ENCODE measurements at regions not wholly inside any gene's neighbourhood (a gene's known extent, or its start where the extent isn't known, plus 50 kb on each side); places are given as distances from the start of the nearest gene placed in this dataset.
"Not testable (repeated sequence)": the region's sequence is repeated elsewhere in the genome, so short reads cannot be mapped to it uniquely, and the experiment has no call there.

DNA sequence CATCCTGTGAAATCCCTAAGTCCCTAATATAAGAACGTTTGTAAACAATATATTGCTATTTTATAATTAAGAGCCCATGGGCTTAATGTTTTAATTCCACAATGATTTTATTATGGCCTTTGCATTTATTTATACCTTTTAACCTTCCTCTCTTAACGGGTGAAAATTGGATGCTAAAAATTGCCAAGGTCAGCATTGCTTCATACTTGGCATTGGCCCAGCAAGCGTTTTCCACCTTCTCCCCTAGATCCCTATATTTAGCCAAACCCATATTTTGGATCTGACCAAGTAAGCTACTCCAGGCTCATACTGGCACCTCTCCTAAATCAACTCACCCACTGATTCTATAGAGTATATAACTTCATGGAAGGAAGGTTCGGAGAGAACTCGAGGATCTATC lies 188.0 kb upstream of the NR2F2 start:
- DNase-seq: no peak

DNA sequence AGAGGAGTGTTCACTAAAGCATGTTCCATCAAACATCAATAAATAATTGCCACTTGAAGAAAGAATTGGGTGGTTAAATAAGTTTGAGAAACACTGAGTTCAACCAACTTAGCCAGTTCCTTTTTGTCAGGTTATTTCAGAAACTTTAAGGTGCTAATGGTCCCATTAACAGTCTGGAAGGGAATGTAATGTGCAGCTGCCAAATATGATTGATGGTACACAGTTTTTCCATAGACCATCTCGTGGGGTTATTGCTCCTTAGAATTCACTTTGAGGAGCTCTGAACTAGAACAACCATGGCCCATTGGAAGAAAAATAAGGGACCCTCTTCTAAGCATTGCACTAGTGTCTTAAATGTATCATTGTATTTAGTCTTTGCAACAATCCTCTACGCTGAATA lies 185.8 kb upstream of the NR2F2 start:
- DNase-seq: no peak

GRCh38 chr15:96146726-96147125 lies 183.8 kb upstream of the NR2F2 start:
- DNase-seq: no peak

DNA sequence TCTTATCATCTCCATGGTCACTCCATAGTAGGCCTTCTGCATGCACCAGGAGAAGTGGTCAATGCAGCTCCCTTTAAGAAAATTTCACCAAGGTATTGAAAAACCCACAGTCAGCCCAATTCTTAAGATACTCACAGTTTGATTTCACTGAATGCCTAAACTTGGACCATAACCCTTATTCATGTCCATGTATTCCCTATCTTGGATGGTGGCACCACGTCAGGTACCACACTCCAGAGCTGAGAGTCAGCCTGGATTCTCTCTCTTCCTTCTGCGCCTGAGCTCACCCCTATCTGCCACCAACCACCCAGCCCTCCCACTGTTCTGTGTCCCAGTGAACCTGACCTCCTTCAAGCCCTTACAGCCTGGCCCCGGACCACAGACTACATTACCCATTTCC lies 183.2 kb upstream of the NR2F2 start:
- no peak for DNase-seq

GRCh38 chr15:96150254-96150653 lies 180.2 kb upstream of the NR2F2 start:
- DNase-seq: no peak

GRCh38 chr15:96151749-96152148 lies 178.8 kb upstream of the NR2F2 start:
- not testable (repeated sequence) for DNase-seq

DNA sequence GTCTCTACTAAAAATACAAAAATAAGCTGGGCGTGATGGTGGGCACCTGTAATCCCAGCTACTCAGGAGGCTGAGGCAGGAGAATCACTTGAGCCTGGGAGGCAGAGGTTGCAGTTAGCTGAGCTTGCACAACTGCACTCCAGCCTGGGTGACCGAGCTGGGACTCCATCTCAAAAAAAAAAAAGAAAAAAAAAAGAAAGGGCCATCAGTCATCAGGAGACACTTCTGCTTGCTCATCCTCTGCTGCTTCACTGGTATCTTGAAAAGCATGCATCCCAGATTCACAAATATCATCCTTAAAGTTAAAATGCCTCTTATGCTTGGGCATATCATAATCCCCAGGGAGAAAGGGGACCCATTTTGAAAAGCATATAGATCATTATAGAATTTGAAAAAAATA lies 176.6 kb upstream of the NR2F2 start:
- no peak for DNase-seq

GRCh38 chr15:96158938-96159337 lies 171.6 kb upstream of the NR2F2 start:
- DNase-seq: no peak

- DNase-seq: no peak
Measured at GRCh38 chr15:96160269-96160668, 170.2 kb upstream of the NR2F2 start.

DNA sequence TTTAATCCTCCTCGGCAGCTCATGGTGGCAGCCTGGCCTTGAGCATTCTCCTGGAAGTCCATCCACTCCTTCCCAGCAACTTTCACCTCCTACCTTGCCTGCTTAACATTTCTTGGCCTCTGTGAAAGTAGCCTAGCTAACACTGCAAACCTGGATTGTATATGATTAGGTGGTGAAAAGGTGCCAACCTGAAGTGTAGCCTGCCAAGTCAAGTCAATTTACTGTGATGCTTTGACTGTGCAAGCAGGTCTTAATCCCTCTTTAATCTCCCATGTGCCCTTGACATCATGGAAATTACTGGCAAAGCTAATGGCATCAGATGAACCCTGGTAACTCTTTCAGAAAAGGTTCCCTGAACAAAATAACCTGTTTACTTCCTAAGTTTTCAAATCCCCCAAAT lies 169.7 kb upstream of the NR2F2 start:
- no peak for DNase-seq

DNA sequence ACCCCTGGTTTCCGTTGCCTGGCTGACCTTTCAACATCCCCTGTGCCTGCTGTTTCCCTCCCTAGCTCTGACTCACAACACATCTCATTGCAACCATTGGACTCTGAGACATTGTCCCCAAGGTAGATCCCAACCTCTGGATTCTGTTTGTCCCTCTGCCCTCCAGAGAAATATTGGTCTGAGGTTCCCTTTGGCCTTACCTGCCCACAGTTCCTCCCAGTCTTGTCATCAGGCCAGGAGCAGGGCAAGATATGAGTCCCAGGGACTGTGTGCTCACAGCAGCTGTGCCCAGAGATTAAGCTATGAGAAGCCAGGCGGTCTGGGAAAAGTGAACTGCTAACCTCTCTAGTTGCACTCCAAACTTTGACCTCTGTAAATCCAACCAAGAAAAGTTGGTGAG lies 168.2 kb upstream of the NR2F2 start:
- no peak for DNase-seq

GRCh38 chr15:96165081-96165480 lies 165.4 kb upstream of the NR2F2 start:
- DNase-seq: no peak

GRCh38 chr15:96165775-96166174 lies 164.7 kb upstream of the NR2F2 start:
- DNase-seq: no peak

- no peak for DNase-seq
Measured at GRCh38 chr15:96166223-96167200, 164.0 kb upstream of the NR2F2 start.

GRCh38 chr15:96170616-96170978 lies 159.9 kb upstream of the NR2F2 start:
- DNase-seq: not testable (repeated sequence)

GRCh38 chr15:96170979-96171739 lies 159.3 kb upstream of the NR2F2 start:
- no peak for DNase-seq

GRCh38 chr15:96171853-96172296 lies 158.6 kb upstream of the NR2F2 start:
- DNase-seq: no peak

DNA sequence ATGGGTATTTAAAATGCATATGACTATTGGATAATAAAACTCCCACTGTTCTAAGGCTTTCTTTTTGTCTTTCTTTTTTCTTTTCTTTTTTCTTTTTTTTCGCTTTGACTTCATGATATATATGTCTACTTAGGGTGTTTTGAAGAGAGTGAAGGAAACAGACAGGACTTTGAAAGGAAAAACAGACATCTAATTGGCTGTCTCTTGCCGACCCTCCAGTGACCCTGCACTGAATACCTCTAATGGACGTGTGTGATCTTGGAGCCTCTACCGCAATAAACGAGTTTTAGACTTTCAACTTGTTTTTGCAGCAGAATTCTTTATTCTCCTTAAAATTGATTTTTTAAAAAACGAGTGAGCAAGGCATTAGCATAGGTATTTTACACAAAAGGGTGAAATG lies 158.1 kb upstream of the NR2F2 start:
- DNase-seq: no peak

DNA sequence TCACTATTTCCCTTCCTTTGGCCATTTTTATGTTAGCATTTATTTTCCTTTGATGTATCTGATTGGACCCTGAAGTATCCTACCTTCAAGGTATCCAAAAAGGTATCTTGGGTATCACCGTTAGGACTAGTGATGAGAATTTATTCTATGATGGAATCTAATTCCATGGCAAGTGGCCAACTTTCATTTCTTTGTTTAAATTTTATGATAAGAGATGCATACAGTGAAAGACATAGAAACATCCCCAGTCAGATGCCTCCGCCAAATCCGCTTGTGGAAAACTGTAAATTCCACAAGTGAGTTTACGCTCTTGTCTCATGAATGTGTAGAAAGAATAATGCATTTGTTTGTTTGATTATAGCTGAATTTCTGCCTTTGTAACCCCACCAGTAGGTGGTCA lies 153.7 kb upstream of the NR2F2 start:
- no peak for DNase-seq

DNA sequence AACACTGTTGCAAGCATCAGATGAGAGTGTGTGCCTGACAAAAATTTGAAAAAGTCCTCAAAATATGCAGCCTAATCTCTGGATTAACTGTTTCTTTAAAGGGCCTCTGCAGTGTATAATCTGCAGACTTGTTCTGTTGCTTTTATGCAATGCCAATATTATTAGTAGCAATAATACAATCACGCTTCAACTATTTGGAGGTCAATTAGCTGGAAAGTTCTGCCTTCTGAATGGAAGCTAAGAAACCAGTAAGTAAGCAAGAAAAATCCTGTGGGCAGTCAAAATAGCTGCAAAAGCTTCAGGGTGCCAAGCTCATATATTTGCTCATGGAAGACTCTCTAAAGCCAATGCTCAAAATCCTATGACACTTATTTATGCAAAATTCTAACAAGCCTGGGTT lies 153.2 kb upstream of the NR2F2 start:
- DNase-seq: no peak

GRCh38 chr15:96180087-96180748 lies 150.3 kb upstream of the NR2F2 start:
- DNase-seq: no peak

- DNase-seq: no peak
Measured at GRCh38 chr15:96181217-96181616, 149.3 kb upstream of the NR2F2 start.

- DNase-seq: no peak
Measured at GRCh38 chr15:96181873-96182301, 148.6 kb upstream of the NR2F2 start.
